ENCODE measurements at regions not wholly inside any gene's neighbourhood (a gene's known extent, or its start where the extent isn't known, plus 50 kb on each side); places are given as distances from the start of the nearest gene placed in this dataset.

DNA sequence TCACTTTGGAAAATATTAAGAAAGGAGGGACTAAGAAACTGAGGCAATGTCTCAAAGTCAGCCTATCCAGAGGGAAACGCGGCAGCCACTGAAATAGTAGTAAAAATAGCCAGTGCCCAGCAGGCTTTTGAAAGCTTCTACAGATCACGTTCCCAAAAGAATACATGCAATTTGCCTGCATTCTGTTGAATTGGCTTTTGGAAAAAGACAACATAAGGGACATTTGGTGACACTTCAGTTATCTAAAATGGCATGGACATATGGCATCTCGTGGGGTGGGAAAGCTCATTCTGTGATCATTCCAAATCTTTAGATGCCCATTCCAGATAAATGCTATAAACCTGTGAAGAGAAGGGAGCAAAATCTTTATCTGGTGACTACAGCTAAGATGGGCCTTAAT lies 82.8 kb upstream of the PDE1C start:
- no peak for TF ChIP-seq CTCF (IDR thresholded peaks at IDR 0.05; ENCODE audit: borderline replicate concordance, extremely low read depth, low read length, poor library complexity, severe bottlenecking)
- no peak for TF ChIP-seq EZH2 (IDR thresholded peaks at IDR 0.05; ENCODE audit: borderline replicate concordance, low read depth, low read length, severe bottlenecking)

Data from DND-41 (cell line).